COLO829 (cell line): ENCODE measurements at regions not wholly inside any gene's neighbourhood (a gene's known extent, or its start where the extent isn't known, plus 50 kb on each side); places are given as distances from the start of the nearest gene placed in this dataset.
"Not testable (repeated sequence)": the region's sequence is repeated elsewhere in the genome, so short reads cannot be mapped to it uniquely, and the experiment has no call there.

Experiments used
- DNase-seq: peaks from one replicate; pipeline ENCODE4 v3.0.0; 2012; ENCODE audit warnings: low spot score

GRCh38 chrX:11836284-11836683, 78.2 kb downstream of the MSL3 start:
- no peak for DNase-seq

GRCh38 chrX:11837437-11837836, 79.4 kb downstream of the MSL3 start:
- DNase-seq, result no peak

- DNase-seq, result no peak
These were observed 106.1 kb downstream of the MSL3 start for GRCh38 chrX:11864171-11864570.

DNA sequence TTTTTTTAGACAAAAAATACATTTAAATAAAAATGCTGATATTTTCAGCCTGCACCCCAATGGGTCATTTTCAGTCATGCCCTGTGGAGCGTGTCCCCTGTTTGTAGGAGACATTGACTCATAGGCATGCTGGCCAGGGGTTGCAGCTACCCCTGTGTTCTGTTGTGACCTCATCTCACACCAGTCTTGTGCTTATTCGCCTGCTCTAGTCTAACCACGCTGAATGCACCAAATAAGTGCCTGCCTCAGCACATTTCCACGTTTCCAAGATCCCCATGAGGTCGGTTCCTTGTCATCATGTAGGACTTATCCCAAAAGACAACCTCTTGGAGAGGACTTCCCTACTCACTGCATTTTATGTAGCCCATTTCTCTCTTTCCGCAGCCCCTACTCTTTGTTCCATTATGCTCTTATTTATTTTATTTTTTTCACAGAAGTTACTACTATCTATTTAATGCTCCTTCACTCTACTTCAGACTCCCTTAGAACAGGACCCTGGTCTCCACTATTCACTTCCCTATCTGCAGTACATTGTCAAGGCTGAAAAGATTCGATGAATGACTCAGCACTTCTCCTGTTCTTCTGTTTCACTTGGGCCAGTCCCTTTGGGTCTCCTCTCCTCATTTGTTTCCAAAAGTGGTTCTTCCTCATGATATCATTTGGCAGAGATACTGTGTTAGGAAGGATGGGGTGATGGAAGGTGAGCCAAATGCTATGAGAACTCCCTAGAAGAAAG, 109.7 kb downstream of the MSL3 start:
- no peak for DNase-seq

- no peak for DNase-seq
These were observed 112.8 kb downstream of the MSL3 start for GRCh38 chrX:11870789-11871188.

- no peak for DNase-seq
These were observed 123.6 kb downstream of the MSL3 start for GRCh38 chrX:11881485-11882170.

- no peak for DNase-seq
These were observed 128.7 kb downstream of the MSL3 start for GRCh38 chrX:11886745-11887144.

GRCh38 chrX:11887175-11887574, 129.1 kb downstream of the MSL3 start:
- DNase-seq, result no peak

DNA sequence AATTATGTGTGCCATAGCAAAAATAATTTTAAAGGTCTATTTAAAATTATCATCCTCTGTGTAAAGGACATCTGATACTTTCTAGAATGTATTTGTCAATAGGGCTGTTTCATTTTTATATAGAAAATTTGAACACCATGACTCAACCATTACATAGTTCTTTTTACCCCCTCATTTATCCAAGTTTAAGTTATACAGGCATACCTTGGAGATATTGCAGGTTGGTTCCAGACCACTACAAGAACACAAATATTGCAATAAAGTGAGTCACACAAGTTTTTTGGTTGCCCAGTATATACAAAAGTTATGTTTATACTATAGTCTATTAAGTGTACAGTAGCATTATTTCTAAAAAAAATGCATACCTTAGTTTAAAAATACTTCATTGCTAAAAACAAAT, 130.4 kb downstream of the MSL3 start:
- DNase-seq, result no peak

DNA sequence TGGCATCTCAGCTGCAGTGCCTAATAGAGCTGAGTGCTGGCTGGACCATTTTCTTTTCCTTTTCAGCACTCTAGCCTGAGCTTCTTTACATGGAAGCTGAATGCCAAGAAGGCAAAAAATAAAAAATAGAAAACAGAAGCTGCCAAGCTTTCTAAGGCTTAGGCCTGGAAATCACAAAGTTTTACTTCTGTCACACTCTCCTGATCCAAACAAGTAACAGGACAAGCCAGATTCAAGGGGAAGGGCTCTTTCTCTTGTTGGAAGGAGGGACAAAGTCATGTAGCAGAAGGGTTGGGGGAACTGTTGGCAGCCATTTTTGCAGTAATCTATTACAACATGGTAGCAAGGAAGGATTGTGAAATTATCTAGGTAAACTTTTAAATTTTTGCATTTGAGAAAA, 131.8 kb downstream of the MSL3 start:
- DNase-seq, result no peak

DNA sequence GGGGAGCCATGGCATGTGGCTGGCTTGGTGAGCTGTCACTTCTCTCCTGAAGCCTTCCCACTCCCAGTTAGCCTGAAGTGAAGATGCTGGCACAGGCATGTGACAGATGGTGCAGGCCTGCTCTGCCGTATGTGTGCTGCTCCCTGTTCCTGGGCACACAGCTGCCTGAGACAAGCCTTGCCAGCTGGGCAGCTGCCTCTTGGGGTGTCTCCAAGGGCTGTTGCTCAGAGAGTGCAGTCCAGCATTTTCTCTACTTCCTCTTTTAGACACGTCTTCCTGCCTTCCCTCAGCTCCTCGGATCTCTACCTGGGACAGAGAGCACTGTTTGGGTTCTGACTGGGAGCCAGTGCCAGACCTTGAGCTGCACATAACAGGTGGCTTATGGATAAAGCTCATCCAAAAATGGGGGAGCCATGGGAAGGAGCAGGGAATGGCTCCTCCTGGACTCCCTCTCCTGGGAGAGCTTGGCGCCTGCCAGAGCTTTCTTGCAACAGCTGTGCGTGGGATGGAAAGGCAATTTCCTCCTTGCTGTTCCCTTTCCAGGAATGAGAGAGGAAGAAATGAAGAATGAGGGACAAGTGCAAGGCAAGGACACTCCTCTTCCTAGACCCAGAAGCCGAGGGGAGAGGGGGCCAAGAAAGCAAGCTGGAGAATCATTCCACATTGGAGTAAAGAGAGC, 132.9 kb downstream of the MSL3 start:
- DNase-seq, result no peak

DNA sequence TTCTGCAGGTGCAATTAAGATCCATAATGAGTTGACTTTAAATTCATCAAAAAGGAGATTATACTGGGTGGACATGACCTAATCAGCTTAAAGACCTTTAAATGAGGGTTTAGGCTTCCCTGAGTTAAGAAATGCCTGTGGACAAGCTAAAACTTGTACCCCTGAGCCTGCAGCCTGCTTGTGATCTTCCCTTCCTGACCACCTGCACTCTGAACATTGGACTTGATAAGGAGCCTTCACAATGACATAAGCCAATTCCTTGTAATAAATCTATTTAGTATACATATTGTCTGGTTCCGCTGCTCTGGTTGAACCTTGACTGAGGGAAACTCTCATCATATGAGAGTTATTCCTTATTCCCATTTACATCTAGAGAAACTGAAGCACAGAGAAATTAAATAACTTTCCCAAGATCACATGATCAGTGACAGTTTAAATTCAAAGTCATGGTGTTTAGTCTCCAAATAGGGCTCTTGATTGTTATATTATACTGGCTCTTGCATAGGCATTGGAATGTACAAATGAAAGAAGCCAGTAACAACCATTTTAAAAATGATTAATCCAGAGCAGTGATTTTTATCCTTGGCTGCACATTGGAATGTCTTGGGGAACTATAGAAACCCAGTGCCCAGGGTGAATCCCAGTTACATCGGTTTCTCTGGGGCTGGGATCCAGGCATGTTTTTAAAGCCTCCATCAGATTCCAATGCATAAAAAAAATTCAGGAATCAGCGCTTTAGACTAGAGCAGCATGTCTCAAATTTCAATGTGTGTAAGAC, 136.1 kb downstream of the MSL3 start:
- no peak for DNase-seq

- peak; percentile 17 for DNase-seq
These were observed 141.1 kb downstream of the MSL3 start for GRCh38 chrX:11899091-11899490.

GRCh38 chrX:11905933-11906332, 147.9 kb downstream of the MSL3 start:
- not testable (repeated sequence) for DNase-seq

GRCh38 chrX:11908371-11908770, 150.3 kb downstream of the MSL3 start:
- peak; percentile 28 for DNase-seq

- DNase-seq, result no peak
These were observed 155.0 kb downstream of the MSL3 start for GRCh38 chrX:11913001-11913400.

DNA sequence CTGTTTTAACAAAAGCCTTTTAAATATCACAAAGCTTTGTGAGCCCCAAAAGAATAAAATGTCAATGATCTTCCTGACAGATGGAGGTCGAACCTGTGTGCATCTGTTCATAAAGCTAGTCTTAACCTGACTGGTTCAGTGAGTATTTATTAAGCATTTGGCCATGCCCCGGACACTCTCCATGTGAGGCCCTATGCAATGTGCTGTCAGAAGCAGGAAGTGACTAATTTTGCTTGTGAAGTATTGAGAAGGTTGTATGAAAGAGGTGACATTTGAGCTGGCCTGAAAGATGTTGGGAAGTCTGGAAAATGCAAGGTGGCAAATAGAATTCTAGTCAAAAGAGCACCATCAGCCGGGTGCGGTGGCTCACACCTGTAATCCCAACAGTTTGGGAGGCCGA, 171.4 kb downstream of the MSL3 start:
- no peak for DNase-seq

GRCh38 chrX:11932423-11932822, 174.4 kb downstream of the MSL3 start:
- no peak for DNase-seq

GRCh38 chrX:11934089-11934488, 176.1 kb downstream of the MSL3 start:
- DNase-seq, result no peak

DNA sequence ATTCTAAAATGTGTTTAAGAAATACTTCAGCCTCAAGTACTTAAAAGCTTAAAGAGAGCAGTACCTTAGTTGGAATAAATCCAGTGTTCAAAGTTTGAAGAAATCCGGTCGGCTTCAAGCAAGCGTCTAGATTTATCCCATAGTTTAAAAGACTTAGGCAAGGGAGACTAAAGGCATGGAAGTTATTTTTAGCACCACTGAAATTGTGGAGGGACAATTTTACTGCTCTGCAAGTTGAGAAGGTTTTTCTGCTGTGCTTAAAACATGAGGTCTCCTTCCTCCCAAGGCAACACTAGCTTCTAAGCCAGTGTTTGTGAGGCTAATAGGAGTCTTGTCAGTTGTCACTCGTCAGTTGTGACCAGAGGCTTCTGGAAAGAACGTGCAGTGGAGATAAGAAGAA, 183.5 kb downstream of the MSL3 start:
- DNase-seq, result no peak

DNA sequence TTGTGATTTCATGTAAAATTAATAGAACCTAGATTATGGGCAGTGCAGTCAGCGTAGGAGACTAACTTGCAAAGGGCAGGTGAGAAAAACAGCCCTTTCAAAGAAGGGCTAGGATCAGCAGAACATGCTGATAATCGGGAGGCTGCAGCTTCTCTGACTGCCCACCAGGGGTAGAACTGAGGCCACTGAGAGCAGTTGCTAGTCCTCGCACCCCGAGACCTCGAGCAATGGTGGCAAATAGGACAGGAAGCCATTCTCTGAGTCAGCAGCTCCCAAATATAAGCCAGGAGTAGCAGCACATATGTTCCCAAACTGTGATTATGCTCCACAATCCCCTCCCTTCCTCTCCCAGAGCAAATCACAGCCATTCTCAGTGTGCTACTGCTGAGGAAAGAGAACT, 186.5 kb downstream of the MSL3 start:
- peak; percentile 63 for DNase-seq

DNA sequence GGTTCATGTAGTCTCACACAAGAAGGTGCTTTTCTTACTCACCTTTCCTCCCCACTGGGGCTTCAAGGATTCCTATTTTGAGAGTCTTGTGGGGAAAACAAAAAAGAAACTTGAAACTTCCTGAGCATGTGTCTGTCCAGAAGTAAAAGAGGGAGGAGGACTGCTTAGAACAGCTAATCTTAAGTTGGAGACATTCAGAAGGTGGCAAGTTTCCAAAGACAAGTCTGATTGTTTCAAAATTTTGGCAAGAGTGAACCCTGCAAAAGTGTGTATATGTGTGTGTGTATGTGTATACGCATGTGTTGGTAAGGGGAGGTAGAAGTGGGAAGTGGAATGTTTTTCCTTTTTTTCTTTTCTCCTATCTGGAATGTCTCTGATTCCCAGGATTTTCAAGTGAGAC, 189.0 kb upstream of the FRMPD4 start:
- no peak for DNase-seq
